Naive thymus-derived CD4-positive, alpha-beta T cell (primary cell): ENCODE measurements at regions not wholly inside any gene's neighbourhood (a gene's known extent, or its start where the extent isn't known, plus 50 kb on each side); places are given as distances from the start of the nearest gene placed in this dataset.

Experiments used
- ATAC-seq: fragments of 150-1000 bp; cut with Tn5 transposase; 2 replicates; pipeline ENCODE4 v1.10.0; 2021; ENCODE audit warnings: mild to moderate bottlenecking, moderate library complexity
- CTCF ChIA-PET: fragments of 350-600 bp; sonication (Branson Sonifier 250); formaldehyde crosslinking; loops from one replicate; lab custom pipeline; 2021; ENCODE audit warnings: antibody characterized with exemption; lab: Charles Lee
- POLR2A ChIA-PET: fragments of 350-600 bp; sonication (Branson Sonifier 250); formaldehyde crosslinking; loops from one replicate; lab custom pipeline; 2021; ENCODE audit warnings: antibody characterized with exemption, inconsistent platforms; lab: Charles Lee
- DNase-seq, 9 donors: peaks; one replicate each; pipeline versions ENCODE4 v3.0.0 to v3.0.0-alpha.2; 2020 to 2022; ENCODE audit warnings: mixed read lengths in 1 of 9
- H3K27ac ChIP-seq: one replicate; pipeline ENCODE4 v1.7.0; 2013; ENCODE audit warnings: mild to moderate bottlenecking, low read depth, low read length, moderate library complexity
- H3K27me3 ChIP-seq, 2 donors: one replicate each; pipeline ENCODE4 v1.7.0; 2013; ENCODE audit warnings: low read length in 2 of 2, mild to moderate bottlenecking in 2 of 2, moderate library complexity in 2 of 2; ENCODE audit not compliant: control insufficient read depth in 2 of 2, insufficient read depth in 2 of 2
- H3K36me3 ChIP-seq, 3 experiments: 1 replicate in 2 of 3; 2 replicates in 1 of 3; pipeline ENCODE4 v1.7.0; 2013; ENCODE audit warnings: low read length in 3 of 3, mild to moderate bottlenecking in 3 of 3, moderate library complexity in 1 of 3; ENCODE audit not compliant: insufficient read depth in 3 of 3, control insufficient read depth in 2 of 3
- H3K4me1 ChIP-seq, 2 donors: one replicate each; pipeline ENCODE4 v1.7.0; 2013; ENCODE audit warnings: low read length in 2 of 2, mild to moderate bottlenecking in 2 of 2, moderate library complexity in 1 of 2; ENCODE audit not compliant: control insufficient read depth in 2 of 2, insufficient read depth in 2 of 2
- H3K4me3 ChIP-seq: 2 replicates; pipeline ENCODE4 v1.7.0; 2013; ENCODE audit warnings: mild to moderate bottlenecking, low read length
- H3K9me3 ChIP-seq, 3 experiments: 1 replicate in 2 of 3; 2 replicates in 1 of 3; pipeline ENCODE4 v1.7.0; 2013; ENCODE audit warnings: low read length in 3 of 3; ENCODE audit not compliant: control insufficient read depth in 2 of 3
- H3K27ac Mint-ChIP-seq, 9 donors: one replicate each; pipeline ENCODE4 v1.8.0; 2020 to 2022; ENCODE audit warnings: mixed read lengths in 9 of 9, mild to moderate bottlenecking in 8 of 9, moderate library complexity in 5 of 9, inconsistent platforms in 2 of 9
- H3K27me3 Mint-ChIP-seq, 5 donors: one replicate each; pipeline ENCODE4 v1.8.0; 2021 to 2022; ENCODE audit warnings: mixed read lengths in 5 of 5, mild to moderate bottlenecking in 1 of 5
- H3K36me3 Mint-ChIP-seq, 5 donors: one replicate each; pipeline ENCODE4 v1.8.0; 2020 to 2022; ENCODE audit warnings: mixed read lengths in 5 of 5, mild to moderate bottlenecking in 3 of 5, inconsistent platforms in 1 of 5
- H3K4me1 Mint-ChIP-seq, 7 donors: one replicate each; pipeline ENCODE4 v1.8.0; 2020 to 2022; ENCODE audit warnings: mixed read lengths in 7 of 7, mild to moderate bottlenecking in 3 of 7, inconsistent platforms in 1 of 7
- H3K4me3 Mint-ChIP-seq, 10 donors: one replicate each; pipeline ENCODE4 v1.8.0; 2020 to 2022; ENCODE audit warnings: mild to moderate bottlenecking in 10 of 10, mixed read lengths in 10 of 10, moderate library complexity in 6 of 10, inconsistent platforms in 2 of 10
- H3K9me3 Mint-ChIP-seq, 11 donors: one replicate each; pipeline ENCODE4 v1.8.0; 2020 to 2022; ENCODE audit warnings: mixed read lengths in 11 of 11, mild to moderate bottlenecking in 4 of 11, inconsistent platforms in 1 of 11, moderate library complexity in 1 of 11
- intact Hi-C, 2 donors: fragments of 100-400 bp; cut with micrococcal nuclease; formaldehyde crosslinking; loops; one replicate each; pipeline ENCODE4 v1.15.1; 2023

DNA sequence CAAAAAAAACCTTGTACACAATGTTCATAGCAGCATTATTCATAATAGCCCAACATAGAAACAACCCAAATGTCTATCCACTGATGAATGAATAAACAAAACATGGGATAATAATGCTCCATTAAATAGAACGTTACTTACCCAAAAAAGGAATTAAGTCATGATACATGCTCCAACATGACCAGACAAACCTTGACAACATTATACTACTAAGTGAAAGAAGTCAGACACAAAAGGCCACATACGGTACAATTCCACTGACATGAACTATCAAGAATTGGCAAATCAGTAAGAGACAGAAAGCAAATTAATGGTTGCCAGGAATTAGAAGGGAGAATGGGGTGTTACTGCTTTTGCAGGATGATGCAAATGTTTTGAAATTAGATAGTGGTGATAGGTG is 193.8 kb upstream of the SHISA6 start:
- H3K27me3 Mint-ChIP-seq: peaks cover 0 to 5% (median 3%) of the 10 kb centered on the region in 5 donors
- H3K4me3 ChIP-seq: no peak overlapping the region
- H3K36me3 ChIP-seq: no peaks in the 10 kb centered on the region
- peaks cover 0 to 7% (median 0%) of the 10 kb centered on the region in 11 donors for H3K9me3 Mint-ChIP-seq
- no peaks in the 10 kb centered on the region for H3K36me3 Mint-ChIP-seq
- intact Hi-C loops: no loop called here
- no peaks in the 10 kb centered on the region for H3K27me3 ChIP-seq
- H3K4me1 Mint-ChIP-seq: no peaks in the 10 kb centered on the region
- no peak overlapping the region for H3K27ac Mint-ChIP-seq
- no peak overlapping the region for H3K4me3 Mint-ChIP-seq
- ChIA-PET CTCF (no interaction called here), POLR2A (no interaction called here)
- ATAC-seq: no peak
- H3K4me1 ChIP-seq: no peaks in the 10 kb centered on the region
- no peaks in the 10 kb centered on the region for H3K9me3 ChIP-seq
- no peak for DNase-seq
- H3K27ac ChIP-seq: no peak overlapping the region

DNA sequence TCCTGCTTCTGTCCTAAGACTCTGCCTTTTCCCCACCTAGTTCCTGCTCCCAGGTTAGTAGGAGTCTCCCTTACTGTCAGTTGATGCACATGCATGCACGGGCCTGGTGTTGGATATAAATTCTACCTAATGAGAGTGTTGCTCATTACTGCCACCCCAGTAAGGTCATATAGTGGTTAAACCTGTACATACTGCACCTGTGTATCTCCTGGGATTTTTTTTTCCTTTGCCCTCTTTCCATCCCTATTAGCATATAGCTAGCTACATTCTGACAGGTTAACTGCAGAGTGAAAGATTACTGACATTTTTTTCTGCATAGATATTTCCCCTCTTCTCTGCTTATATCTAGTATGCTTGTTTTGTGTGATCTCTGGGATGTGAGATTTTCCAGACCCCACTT is 201.5 kb upstream of the PIRT start:
- ChIA-PET CTCF (no interaction called here), POLR2A (no interaction called here)
- H3K9me3 Mint-ChIP-seq: peaks cover 0 to 11% (median 6%) of the 10 kb centered on the region in 11 donors
- Histone ChIP-seq H3K36me3 (no peaks in the 10 kb centered on the region), H3K27me3 (no peaks in the 10 kb centered on the region), H3K4me1 (no peaks in the 10 kb centered on the region), H3K27ac (no peak overlapping the region), H3K9me3 (no peaks in the 10 kb centered on the region), H3K4me3 (no peak overlapping the region)
- H3K27me3 Mint-ChIP-seq: peaks cover 0 to 4% (median 3%) of the 10 kb centered on the region in 5 donors
- DNase-seq: no peak
- no peak overlapping the region for H3K27ac Mint-ChIP-seq
- intact Hi-C loops: no loop called here
- H3K4me1 Mint-ChIP-seq: no peaks in the 10 kb centered on the region
- H3K36me3 Mint-ChIP-seq: no peaks in the 10 kb centered on the region
- H3K4me3 Mint-ChIP-seq: no peak overlapping the region
- no peak for ATAC-seq

DNA sequence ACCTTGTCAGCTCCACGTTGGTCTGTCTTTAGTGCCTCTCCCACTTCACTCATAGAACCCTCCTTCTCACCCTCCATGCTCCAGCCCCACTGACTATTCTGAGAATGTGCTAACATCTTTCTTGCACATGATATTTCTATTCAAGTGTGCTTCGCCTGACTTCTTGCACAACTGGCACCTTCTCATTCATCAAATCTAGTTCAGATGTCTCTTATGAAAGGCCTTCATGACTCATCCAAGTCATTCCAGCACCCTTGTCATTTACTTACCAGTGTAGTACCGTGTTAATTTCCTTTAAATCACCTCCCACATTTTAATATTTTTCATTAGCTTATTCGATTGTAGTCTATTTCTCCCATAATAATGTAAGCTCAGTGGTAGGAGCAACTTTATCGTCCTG is 197.8 kb upstream of the PIRT start:
- peaks cover 1 to 11% (median 6%) of the 10 kb centered on the region in 11 donors for H3K9me3 Mint-ChIP-seq
- intact Hi-C loops: no loop called here
- Histone ChIP-seq H3K27me3 (no peaks in the 10 kb centered on the region), H3K27ac (no peak overlapping the region), H3K4me1 (no peaks in the 10 kb centered on the region), H3K4me3 (no peak overlapping the region), H3K36me3 (no peaks in the 10 kb centered on the region), H3K9me3 (no peaks in the 10 kb centered on the region)
- no peaks in the 10 kb centered on the region for H3K36me3 Mint-ChIP-seq
- H3K27ac Mint-ChIP-seq: no peak overlapping the region
- ChIA-PET CTCF (no interaction called here), POLR2A (no interaction called here)
- no peak for ATAC-seq
- no peaks in the 10 kb centered on the region for H3K4me1 Mint-ChIP-seq
- DNase-seq: no peak
- H3K4me3 Mint-ChIP-seq: no peak overlapping the region
- H3K27me3 Mint-ChIP-seq: peaks cover 0 to 11% (median 0%) of the 10 kb centered on the region in 5 donors

DNA sequence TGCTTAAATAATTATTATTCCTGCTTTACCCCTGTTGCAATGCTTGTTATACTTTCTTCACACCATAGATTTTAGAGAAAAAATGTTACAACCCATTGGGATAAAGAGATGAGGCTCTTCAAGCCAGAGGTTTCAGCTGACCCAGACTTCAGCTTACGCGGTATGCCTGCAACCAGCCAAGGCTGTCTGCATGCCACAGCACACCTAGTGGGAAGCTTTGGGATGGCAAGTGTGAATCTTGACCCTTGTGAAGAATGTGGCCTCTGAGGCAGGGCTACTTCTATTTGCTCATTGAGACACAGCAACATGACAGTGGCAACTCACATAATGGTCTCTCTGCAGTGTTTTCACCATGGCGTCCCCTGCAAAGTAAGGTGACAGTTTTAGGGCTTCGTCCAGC is 193.9 kb upstream of the PIRT start:
- H3K4me1 ChIP-seq: no peaks in the 10 kb centered on the region
- ATAC-seq: no peak
- POLR2A ChIA-PET: no interaction called here
- H3K4me3 Mint-ChIP-seq: no peak overlapping the region
- no peak overlapping the region for H3K27ac Mint-ChIP-seq
- intact Hi-C loops: no loop called here
- no peak overlapping the region for H3K27ac ChIP-seq
- H3K4me1 Mint-ChIP-seq: no peaks in the 10 kb centered on the region
- H3K27me3 Mint-ChIP-seq: peaks cover 0 to 14% (median 0%) of the 10 kb centered on the region in 5 donors
- CTCF ChIA-PET: no interaction called here
- H3K9me3 Mint-ChIP-seq: peaks cover 0 to 13% (median 5%) of the 10 kb centered on the region in 11 donors
- H3K36me3 Mint-ChIP-seq: no peaks in the 10 kb centered on the region
- no peak for DNase-seq
- H3K9me3 ChIP-seq: no peaks in the 10 kb centered on the region
- no peaks in the 10 kb centered on the region for H3K36me3 ChIP-seq
- H3K27me3 ChIP-seq: no peaks in the 10 kb centered on the region
- no peak overlapping the region for H3K4me3 ChIP-seq

DNA sequence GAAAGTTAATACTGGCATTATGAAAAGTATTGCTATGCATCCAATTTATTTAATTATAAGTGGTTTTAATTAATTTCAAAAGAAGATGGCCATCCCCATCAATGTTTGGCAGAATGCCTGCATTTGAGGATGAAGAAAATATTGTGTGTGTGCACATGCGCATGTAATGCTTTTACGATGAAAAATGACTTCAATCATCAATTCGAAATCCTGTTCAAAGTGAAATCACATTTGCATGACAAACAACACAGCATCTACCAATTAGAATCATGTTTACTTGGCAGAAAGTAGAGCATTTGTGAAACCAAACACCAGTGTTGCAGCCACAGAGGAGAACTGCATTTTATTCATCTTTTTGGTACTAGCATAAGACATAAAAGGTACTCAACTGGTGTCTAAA is 191.9 kb upstream of the PIRT start:
- peaks cover 0 to 13% (median 5%) of the 10 kb centered on the region in 11 donors for H3K9me3 Mint-ChIP-seq
- H3K4me1 ChIP-seq: no peaks in the 10 kb centered on the region
- DNase-seq (no peak), ATAC-seq (no peak)
- H3K27me3 Mint-ChIP-seq: peaks cover 0 to 14% (median 0%) of the 10 kb centered on the region in 5 donors
- no peak overlapping the region for H3K4me3 ChIP-seq
- ChIA-PET POLR2A (no interaction called here), CTCF (no interaction called here)
- H3K36me3 ChIP-seq: no peaks in the 10 kb centered on the region
- no peaks in the 10 kb centered on the region for H3K27me3 ChIP-seq
- H3K9me3 ChIP-seq: no peaks in the 10 kb centered on the region
- no peak overlapping the region for H3K4me3 Mint-ChIP-seq
- H3K36me3 Mint-ChIP-seq: no peaks in the 10 kb centered on the region
- intact Hi-C loops: no loop called here
- H3K27ac ChIP-seq: no peak overlapping the region
- no peaks in the 10 kb centered on the region for H3K4me1 Mint-ChIP-seq
- no peak overlapping the region for H3K27ac Mint-ChIP-seq

DNA sequence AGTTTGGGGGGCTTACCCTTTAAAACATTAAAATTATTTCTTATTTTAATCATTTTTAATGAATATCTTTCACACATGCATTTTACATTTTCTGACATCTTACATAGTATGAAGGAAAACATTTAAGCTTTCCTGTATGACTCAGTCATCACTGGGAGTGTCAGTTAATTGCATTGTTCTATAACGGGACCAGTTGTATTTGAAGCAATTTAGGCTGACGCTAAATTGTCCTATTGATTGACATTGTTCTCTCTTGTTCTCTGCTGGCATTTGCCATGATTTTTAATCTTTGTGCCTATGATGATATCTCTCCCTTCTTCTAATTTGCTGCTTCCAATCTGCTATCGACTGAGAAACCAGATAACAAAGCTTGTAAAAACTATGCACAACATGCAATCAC is 190.5 kb upstream of the PIRT start:
- Histone ChIP-seq H3K27me3 (no peaks in the 10 kb centered on the region), H3K4me3 (no peak overlapping the region), H3K9me3 (no peaks in the 10 kb centered on the region), H3K36me3 (no peaks in the 10 kb centered on the region), H3K4me1 (no peaks in the 10 kb centered on the region), H3K27ac (no peak overlapping the region)
- no peak for DNase-seq
- POLR2A ChIA-PET: no interaction called here
- peaks cover 0 to 13% (median 5%) of the 10 kb centered on the region in 11 donors for H3K9me3 Mint-ChIP-seq
- CTCF ChIA-PET: no interaction called here
- H3K4me3 Mint-ChIP-seq: no peak overlapping the region
- no peaks in the 10 kb centered on the region for H3K4me1 Mint-ChIP-seq
- H3K36me3 Mint-ChIP-seq: no peaks in the 10 kb centered on the region
- H3K27me3 Mint-ChIP-seq: peaks cover 0 to 14% (median 0%) of the 10 kb centered on the region in 5 donors
- H3K27ac Mint-ChIP-seq: no peak overlapping the region
- intact Hi-C loops: no loop called here
- no peak for ATAC-seq

DNA sequence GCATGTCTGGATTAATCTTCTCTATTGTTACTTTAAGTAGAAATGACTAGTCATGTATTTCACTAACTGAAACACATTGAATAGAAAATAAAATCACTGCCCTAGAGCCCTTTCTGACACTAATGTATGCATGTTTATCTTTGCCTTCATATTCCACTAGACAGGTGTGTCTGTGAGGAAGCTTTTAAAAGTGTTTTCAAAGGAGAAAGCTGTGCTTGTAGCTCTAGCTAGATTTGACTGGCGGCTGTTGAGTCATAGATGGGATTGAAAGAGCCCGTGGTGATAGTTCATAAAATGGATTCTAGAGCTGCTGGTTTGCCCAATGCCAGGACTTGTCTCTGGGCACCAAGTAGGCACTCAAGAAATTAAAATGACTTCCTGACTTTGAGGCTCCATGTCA is 189.0 kb upstream of the PIRT start:
- ChIA-PET CTCF (no interaction called here), POLR2A (no interaction called here)
- H3K9me3 Mint-ChIP-seq: peaks cover 0 to 10% (median 2%) of the 10 kb centered on the region in 11 donors
- no peaks in the 10 kb centered on the region for H3K4me1 Mint-ChIP-seq
- H3K27ac Mint-ChIP-seq: no peak overlapping the region
- DNase-seq: no peak
- no peaks in the 10 kb centered on the region for H3K36me3 Mint-ChIP-seq
- Histone ChIP-seq H3K36me3 (no peaks in the 10 kb centered on the region), H3K27ac (no peak overlapping the region), H3K4me3 (no peak overlapping the region), H3K4me1 (no peaks in the 10 kb centered on the region), H3K27me3 (no peaks in the 10 kb centered on the region), H3K9me3 (no peaks in the 10 kb centered on the region)
- peaks cover 0 to 9% (median under 1%) of the 10 kb centered on the region in 5 donors for H3K27me3 Mint-ChIP-seq
- intact Hi-C loops: no loop called here
- H3K4me3 Mint-ChIP-seq: no peak overlapping the region
- ATAC-seq: no peak
